T1000 (cell line): ENCODE measurements at regions not wholly inside any gene's neighbourhood (a gene's known extent, or its start where the extent isn't known, plus 50 kb on each side); places are given as distances from the start of the nearest gene placed in this dataset.

ENCODE experiments used
- DNase-seq: peaks from one replicate; lab custom pipeline; 2025; ENCODE audit warnings: mixed read lengths; lab: John Stamatoyannopoulos, UW

DNA sequence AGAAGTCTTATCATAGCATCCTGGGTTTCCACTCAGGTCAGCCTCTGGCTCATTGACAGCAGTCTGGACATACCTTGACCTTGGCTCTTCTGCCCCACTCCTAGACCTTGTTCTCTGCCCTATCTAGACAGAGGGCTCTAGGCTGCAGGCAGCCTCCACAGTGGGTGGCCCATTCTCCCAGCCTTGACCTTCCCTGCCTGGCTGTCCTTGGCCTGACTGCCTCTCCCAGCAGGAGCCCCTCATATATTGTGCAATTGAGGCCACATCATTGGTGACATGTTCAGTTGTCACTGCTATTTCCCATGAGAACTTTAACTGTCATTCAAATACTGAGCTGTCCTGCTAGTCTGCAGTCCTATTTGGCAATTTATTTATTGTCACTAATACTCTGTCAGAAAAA lies 503.4 kb downstream of the PLXNA4 start:
- DNase-seq, result no peak

DNA sequence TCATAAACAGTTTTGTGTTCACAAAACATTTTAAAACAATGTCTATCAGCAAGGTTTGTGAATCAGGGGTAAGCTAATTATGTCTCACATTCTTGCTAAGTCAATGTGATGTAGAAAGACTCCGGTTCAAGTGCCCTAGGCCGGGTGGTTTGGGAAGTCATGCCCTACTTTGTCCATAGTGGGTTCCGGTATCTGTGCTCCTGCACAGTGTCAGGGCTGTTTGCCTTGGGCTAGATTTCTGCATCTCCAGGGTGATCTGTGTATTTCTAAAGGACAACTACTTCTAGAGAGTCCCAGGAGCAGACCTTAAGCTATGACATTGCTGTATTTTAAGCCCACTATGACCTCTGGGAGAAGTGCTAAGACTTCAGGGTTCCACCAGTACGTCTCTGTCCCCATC lies 504.1 kb downstream of the PLXNA4 start:
- no peak for DNase-seq

DNA sequence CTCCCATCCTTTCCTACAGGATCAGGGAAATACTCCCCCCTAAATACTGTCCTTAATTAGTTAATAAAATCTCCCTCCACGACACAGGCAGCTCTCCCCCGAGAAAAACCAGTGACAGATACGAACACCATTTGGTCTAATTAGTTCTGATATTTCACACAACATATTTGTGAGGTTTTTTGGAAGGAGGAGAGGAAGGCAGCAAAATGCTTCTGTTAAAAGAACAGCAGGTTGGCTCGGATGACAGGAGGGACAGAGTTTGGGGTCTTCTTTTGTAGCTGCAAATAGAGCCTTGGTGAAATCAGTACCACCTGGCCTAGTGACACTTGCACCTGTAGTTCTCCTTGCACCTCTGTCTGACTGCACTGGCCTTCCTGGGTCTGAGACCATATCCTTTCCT lies 507.0 kb downstream of the PLXNA4 start:
- DNase-seq, result no peak

DNA sequence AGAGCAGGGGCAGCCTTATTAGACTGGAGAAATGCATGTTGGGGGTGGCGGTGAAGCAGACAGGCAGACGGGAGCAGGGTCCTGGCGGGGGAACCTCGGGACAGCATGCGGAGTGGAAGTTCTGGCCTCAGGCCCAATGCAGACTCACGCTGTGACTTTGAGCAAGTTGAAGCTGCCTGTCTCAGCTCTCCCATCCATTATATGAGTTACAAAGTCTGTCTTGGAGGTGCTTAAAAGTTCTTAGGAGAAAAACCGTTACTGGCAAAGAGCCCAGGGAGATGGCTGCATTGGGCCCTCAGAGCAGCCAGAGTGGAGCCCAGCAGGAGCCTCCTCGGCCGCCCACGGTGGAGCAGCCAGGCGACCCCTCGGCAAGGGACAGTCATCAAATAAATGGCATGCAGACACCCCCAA lies 509.5 kb downstream of the PLXNA4 start:
- DNase-seq, result no peak

DNA sequence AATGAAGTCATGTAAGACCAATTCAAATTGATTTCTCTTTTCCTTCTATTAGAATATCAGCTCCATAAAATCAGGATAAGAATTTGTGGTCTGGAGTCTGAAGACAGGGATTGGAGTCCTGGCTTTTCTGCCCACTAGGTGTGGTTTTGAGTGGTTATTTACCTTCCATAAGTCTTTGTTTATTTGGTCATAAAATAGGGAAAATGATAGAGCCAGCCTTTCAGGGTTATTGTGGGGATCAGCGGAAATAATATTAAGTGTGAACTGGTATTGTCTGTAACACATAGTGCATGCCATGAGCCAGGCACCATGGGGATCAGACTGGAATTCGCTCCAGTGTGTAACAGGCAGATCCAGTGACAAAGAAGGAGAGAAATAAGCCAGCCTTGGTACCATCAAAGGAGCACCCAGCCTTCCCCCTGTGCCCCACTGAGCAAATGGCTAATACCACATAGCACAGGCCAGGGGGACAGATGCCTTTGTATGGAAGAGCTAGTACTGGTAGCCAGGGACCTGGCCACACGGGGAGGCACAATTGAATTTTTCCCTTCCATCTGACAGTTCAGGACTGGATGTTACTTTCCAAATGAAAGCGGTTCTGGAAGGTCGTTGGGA lies 509.7 kb upstream of the PODXL start:
- DNase-seq, result no peak

DNA sequence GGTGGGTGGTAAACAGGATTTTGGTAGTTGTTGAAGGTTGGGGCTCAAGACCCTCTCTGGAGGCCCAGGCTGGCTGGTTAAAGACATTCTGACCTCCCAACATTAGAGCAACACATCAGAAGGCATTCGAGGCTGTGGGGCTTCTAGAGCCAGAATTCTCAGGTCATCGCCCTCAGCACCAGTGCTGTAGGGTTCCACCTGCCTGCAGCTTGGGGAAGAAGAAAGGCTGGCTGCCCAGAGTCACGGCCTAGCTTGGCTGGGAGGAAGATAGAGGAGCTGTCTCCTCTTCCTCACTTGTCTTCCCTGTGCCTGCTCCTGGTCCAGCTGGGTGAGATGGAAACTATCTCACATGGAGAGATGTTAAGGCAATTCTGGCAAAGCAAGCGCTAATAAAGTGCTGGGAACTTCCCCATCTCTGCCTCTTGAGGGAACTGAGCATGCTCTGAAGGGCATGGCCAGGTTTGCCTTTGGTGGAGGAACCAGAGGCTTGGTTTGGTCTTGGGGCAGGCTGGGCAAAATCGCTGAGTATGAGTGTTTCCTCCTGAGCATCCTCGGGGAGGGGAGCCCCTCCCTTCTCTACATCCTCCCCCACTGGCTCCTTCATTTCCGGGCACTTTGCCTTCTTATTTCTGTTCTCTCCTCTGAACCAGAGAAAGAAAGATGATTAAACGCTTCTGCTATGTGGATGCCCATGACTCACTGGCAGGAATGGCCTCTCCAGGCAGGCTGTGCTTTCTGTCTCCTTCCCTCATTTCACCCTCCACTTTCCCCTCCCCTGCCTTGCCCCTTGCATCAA lies 509.0 kb upstream of the PODXL start:
- DNase-seq, result peak; percentile 44

DNA sequence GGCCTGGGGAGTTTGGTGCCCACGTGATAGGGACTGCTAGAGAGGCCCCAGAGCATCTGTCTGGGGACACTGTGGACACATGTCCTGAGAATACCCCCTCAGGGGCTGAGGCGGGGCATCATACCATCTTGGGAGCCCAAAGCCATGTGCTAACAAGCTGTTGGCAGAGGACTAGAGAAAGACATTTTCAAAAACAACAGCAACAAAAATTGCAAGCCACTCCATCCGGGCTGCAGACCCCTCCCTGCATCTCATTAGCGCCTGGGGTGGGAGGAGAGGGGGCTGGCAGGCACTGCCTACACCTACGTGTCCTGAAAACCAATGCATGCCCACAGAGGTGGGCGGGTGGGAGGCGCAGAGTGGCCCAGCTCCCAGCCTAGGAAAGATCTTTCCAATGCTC lies 507.4 kb upstream of the PODXL start:
- DNase-seq, result no peak

DNA sequence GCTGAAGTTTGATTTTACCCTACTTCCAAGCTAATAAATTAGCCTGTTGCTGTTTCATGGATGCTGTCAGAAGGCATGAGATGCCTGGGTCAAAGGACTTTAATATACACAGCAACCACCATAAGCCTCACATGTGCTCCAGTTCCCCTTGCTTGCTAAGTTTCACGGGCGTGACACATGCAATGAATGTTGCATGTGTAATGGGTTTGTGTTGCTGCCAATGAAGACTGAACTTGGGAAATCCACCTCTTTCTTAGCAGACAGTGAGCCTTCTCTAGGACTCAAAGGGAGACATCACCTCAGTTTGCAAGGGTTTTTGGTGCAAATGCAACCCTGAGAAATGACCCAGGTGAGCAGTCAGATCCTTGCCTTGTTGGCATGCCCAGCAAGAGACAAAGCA lies 505.5 kb upstream of the PODXL start:
- no peak for DNase-seq

DNA sequence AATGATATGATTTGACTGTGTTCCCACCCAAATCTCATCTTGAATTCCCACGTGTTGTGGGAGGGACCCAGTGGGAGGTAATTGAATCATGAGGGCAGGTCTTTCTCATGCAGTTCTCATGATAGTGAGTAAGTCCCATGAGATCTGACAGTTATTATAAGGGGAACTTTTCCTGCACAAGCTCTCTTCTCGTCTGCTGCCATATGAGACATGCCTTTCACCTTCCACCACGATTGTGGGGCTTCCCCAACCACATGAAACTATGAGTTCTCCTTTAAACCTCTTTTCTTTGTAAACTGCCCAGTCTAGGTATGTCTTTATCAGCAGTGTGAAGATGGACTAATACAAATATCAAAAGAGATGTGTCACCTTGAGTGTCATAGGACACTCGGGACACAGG lies 502.7 kb upstream of the PODXL start:
- no peak for DNase-seq

DNA sequence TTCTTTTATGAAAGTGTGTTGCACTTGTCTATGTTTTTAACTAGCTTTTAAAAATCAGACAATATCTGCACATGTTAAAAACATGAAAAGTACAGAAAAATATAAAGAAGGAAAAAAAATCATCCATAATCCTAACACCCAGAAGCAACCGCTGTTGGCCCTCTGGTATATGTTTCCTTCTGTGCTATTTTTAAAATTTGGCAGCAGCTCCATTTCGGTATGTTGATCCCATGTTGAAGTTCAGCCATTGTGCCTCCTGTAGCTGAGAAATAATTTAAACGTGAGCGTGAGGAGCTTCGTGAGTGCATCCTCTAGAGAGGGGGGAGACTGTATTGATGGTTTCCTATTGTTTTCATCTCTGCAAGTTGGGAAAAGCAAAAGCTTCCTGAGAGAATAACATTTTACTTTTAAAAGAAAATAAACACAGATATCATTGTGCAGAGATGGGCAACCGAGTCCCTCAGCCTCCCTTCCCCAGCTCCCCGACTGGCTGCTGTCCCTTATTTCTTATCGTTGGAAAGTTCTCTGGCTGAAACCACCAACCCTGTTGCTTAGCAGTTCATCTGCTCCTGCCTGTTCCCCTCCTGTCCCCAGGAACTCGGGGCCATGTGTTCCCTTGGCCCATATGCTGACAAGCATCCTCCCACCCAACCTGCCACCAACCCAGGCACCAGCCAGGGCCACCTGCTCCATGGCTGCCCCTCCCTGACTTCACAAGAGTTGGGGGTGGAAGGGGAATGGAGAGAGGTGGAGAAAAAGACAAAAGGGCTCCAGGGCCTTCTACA lies 499.1 kb upstream of the PODXL start:
- DNase-seq, result no peak

DNA sequence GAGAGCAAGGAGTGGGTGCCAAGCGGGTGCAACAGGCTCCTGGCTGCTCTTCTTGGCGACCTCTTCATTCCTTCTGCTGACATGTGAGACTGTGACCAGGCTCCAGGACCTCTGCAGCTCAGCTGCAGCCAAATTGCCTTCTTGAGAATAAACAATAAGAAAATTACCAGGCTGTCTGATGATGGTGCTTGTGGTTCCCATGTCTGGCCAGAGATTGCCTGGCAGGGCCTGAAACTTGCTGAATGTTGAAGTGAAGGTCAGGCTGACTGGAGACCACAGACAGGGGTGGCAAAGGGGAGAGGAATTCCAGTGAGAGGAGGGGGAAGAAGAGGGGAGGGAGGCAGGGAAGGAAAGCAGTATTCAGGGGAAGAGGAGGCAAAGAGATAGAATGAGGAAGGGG lies 497.4 kb upstream of the PODXL start:
- DNase-seq, result no peak

DNA sequence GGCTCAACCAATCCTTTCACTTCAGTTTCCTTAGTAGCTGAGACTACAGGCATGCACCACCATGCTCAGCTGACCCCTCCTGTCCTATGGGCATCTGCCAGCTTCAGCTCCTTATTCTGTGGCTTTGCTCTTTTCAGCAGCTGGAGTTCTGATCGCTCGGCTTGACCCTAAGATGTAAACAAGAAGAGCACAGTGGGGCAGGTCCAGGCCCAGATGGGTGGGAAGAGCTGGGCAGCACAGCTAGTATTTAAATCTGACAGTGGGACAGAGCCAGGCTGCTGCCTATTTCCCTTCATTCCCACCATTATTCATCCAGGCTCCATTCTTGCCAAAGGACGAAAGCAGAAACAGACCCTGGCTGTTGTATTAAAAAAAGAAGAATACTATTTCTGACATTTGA lies 494.9 kb upstream of the PODXL start:
- no peak for DNase-seq

DNA sequence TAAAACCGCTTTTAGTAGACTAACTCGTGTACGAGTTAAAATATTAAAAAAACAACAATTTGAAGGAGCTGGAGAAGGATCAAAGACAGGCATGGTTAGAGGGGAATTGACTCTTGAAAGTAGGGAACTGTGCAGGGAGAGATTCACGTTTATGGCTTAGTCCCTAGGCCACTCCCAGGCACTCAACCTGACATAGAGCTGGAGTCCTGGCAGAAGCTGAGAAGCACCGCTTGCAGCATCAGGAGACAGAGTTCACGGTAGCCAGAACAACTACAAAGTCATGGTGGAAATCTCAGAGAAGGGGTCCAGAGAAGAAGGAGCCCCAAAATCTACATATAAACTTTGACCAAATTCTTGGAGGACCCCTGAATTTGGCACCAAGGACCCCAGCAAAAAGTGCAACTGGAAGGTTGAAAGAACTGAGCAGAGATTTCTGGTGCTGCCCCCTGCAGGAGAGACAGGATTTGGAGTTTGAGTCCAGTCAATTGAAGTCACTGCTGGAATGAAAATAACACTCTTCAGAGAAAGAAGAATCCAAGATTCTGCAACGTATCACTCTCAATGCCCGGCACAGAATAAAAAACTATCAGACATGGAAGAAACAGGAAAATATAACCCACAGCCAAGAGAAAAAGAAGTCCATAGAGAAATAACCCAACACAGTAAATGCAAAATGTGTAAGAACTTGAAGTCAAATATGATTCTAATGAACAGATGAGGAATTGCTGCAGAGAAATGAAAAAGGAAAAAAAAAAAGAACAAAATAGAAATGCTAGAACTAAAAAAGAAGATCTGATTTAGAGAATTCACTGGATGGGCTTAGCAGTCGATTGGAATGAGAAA lies 493.3 kb upstream of the PODXL start:
- DNase-seq, result no peak

DNA sequence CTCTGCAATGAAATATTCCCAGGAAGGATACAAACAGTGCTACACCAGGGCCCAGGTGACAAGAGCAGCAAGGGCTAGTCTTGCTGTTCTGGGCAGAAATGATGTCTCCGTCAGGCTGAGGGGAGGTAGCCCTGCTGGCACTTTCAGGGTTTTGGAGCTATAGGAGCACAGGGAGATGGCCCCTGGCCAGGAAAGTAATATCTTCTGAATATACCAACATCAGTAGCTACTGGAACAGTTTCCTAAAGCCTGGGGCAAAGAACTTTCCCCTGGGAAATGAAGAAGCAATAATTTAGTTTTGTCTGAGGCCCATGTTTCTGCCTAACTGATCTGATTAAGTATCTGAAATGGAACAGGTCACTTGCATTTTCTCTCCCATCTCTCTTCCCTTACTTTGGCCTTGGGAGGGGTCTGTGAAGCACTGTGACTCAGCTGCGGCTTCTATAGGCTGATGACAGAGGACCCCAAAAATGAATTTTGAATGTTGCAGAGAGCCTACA lies 489.1 kb upstream of the PODXL start:
- DNase-seq, result no peak

DNA sequence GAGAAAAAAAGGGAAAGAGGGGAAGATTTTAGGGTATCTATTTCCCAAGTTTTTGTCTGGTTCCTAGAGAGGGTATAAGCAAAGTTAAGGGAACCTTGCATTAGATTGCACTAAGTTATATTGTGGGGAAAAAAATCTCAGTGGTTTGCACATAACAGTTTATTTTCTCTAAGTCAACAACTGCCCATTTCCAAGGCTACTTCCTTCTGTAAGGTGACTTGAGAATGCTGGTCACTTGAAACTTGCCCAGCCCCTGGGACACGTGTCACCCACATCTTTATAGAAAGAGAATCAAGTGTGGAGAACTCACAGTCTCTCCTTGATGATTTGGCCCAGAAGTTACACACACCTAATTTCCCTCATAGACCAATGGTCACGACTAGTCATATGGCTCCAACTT lies 488.6 kb upstream of the PODXL start:
- no peak for DNase-seq

DNA sequence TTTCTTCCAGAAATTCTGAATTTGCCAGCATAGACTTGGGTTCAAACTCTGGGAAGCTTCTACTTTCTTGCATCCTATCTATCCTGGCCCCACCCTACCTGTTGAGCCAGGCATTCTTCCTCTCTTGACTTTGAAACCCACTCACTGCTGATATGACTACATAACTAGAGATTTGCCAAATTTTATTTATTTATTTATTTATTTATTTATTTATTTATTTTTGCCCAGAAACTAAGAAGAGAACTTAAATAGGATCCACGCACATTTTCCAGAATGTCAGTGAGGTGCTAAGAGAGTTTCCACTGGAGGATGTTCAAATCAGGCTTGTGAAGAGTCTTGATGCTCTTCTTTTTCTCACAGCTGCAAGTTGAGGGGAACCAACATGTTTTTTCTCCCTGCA lies 487.8 kb upstream of the PODXL start:
- DNase-seq, result no peak

DNA sequence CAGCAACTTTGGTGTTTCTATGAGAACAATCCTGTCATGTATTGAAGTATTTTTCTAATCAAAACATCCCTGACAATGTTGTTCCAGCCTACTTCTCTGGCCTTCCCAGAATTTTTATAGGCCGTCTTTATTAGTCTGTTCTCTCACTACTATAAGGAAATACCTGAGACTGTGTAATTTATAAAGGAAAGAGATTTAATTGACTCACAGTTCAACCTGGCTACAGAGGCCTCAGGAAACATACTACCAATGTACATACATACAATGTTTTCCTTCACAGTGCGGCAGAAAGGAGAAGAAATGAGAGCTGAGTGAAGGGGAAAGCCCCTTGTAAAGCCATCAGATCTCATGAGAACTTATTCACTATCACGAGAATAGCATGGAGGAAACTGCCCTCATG lies 484.7 kb upstream of the PODXL start:
- DNase-seq, result no peak

DNA sequence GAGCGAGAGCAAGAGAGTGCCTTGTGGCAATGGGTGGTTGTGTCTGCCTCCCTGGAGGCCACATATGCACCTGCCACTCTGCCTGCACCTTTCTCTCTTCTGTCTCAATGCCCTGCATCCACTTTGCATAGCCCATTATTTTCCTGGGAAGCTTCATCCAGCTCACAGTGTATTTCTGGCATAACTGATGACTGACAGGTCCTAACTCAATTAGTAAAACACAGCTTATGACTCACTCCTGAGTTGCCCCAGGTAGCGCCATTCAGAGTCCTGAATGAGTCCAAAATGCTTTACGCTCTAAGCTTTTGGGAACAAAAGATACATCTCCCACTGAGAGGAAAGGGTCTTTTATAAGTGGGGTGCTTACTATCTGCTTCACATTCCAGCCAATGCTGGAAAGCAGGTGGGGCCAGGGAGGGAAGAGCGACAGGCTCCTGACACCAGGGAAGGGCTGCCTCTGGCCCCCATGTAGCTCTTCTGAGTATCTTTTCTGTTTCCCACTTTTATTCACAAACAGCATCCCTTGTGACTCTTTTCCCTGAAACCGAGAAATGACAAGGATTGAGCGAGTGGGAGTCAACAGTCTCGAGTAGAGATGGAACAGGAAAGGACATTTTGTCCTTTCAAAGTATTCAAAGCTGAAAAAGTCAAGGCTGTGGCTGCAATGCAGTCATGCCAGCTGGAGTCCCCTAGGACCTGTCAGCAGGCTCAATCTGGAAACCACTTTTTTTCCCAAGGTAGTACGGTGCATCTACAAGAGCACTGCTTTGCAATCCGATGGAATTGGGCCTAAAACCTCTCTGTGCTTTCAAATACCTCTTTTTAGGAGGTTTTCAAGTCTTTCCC lies 479.3 kb upstream of the PODXL start:
- no peak for DNase-seq

DNA sequence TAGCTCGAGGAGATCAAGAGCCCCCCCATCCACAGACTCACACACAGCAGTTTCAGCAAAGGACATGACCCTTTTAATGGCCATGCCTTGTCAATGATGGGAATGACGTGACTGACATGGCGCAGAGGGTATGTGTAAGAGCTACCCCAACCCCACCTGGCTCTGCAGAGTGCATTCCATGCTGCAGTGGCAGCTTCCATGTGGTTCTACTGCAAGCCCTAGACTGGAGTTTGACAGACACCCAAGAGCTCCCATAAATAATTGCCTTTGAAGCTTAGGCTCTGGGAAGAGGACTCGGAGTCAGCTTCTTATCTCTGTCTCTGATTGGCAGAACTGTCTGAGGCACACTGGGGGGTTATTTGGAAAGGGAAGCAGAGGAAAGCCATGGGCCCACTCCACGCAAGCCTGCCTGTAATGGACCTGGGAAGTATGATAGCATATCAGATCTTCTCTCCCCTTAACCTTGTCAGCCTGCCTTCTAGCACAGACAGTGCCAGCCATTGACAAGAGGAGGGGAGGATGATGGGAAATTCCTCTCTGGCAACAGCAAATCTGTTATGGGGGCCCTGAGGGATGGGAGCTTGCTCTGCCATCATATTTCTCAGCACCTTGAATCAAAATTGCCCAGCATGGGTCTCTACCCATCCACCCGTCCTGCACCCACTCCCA lies 478.5 kb upstream of the PODXL start:
- DNase-seq, result no peak

DNA sequence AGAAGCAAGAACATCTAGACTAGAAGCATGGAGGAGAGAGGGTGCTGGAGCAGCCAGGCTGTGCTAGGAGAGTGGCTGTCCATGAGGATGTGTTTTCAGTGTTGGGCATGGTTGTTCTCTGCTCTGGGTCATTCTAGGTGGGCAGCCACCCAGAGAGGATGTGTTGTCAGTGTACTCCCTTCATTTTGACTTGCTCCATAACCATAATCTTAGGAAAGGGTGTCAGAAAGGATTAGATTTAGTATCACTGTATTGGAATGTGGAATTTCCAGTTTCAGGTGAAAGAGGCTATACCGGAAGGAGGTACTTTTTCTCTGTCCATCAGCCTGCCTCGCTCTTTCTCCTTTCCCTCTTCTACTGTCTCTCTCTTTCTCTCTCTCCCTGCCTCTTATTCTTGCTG lies 474.5 kb upstream of the PODXL start:
- no peak for DNase-seq
